GM12873 (cell line): ENCODE measurements at regions not wholly inside any gene's neighbourhood (a gene's known extent, or its start where the extent isn't known, plus 50 kb on each side); places are given as distances from the start of the nearest gene placed in this dataset.

Experiments used
- CTCF ChIP-seq: IDR thresholded peaks from 2 replicates; pipeline ENCODE4 v1.5.1; 2012; ENCODE audit warnings: low read depth, mild to moderate bottlenecking, moderate library complexity, low read length, control low read depth; ENCODE audit not compliant: insufficient read depth; ENCODE audit errors: missing control alignments

GRCh38 chr14:37939442-37940028 is 268.2 kb upstream of the SSTR1 start:
- TF ChIP-seq CTCF, result no peak

GRCh38 chr14:37945959-37946358 is 261.7 kb upstream of the SSTR1 start:
- no peak for TF ChIP-seq CTCF

GRCh38 chr14:37946819-37947218 is 260.9 kb upstream of the SSTR1 start:
- TF ChIP-seq CTCF, result no peak

- TF ChIP-seq CTCF, result no peak
Observed at GRCh38 chr14:37948266-37948665, 259.4 kb upstream of the SSTR1 start.

GRCh38 chr14:37968664-37969240 is 239.0 kb upstream of the SSTR1 start:
- no peak for TF ChIP-seq CTCF

DNA sequence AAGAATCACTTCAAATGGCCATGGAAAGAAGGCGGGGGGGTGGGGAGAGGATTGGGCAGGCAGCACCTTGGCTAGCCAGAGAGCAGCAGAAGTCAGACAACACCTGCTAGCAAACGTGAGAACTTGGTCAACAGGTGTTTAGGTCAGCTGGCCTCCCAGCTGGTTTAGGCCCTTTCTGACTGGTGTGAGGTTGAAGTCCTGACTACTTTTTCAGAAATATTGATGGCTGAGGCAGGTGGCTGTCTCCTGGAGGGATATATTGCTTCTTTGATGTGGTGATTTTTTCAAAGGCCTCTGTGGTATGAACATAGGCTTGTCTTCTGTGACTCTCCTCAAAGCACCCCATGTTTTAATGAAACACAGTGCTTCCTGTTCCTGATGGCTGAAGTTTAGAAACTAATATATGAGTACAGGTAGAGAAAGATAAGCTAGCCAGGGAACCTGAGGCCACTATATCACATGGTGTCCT is 238.2 kb upstream of the SSTR1 start:
- TF ChIP-seq CTCF, result no peak

DNA sequence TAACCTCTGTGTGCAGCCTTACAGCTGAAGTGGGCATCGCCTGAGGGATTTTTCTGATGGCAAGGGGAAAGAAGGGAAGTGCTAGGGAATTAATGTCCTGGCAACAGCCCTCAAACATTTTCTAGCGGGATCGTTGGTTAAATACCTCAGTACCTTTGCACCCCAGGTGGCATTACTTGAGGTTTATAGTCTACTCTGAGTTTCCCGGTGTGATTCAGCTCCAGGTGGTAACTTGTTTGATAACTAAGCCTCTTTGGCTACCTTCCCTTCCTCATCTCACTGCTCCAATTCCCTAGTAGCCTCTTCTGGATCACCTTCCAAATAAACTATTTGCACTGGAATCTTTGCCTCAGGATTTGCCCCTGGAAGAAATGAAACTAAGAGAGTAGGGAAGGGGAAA is 237.0 kb upstream of the SSTR1 start:
- TF ChIP-seq CTCF, result no peak
